ENCODE measurements at regions not wholly inside any gene's neighbourhood (a gene's known extent, or its start where the extent isn't known, plus 50 kb on each side); places are given as distances from the start of the nearest gene placed in this dataset.
A peak's percentile ranks its signal among the peaks of the same experiment; 100 is the strongest.

- no peaks in the 10 kb centered on the region for H3K27me3 ChIP-seq
- H3K9me3 ChIP-seq = no peaks in the 10 kb centered on the region
- no peak overlapping the region for H3K27ac ChIP-seq
- H3K4me1 ChIP-seq = peaks cover 0 to under 1% (median 0%) of the 10 kb centered on the region in 4 donors
- TF ChIP-seq CTCF (IDR thresholded peaks at IDR 0.05) = no peak
- no peak for TF ChIP-seq POLR2A (IDR thresholded peaks at IDR 0.05)
- no peak for TF ChIP-seq EP300 (IDR thresholded peaks at IDR 0.05)
- DNase-seq (ENCODE audit: low spot score in 2 of 2) = no peak
- H3K36me3 ChIP-seq = no peaks in the 10 kb centered on the region
- whole genome bisulfite sequencing, 2 donors = 83 to 92% methylated on average over 7 of the region's 7 CpGs
- no peak overlapping the region for H3K4me3 ChIP-seq
Measured at GRCh38 chr7:88363249-88363648, 56.6 kb upstream of the STEAP4 start.

- Histone ChIP-seq H3K27me3 (no peaks in the 10 kb centered on the region), H3K4me3 (no peak overlapping the region), H3K27ac (no peak overlapping the region), H3K36me3 (no peaks in the 10 kb centered on the region), H3K9me3 (no peaks in the 10 kb centered on the region), H3K4me1 (peaks cover 0 to 6% (median 1%) of the 10 kb centered on the region in 4 donors)
- WGBS, 2 donors = 77 to 83% methylated on average over 5 of the region's 5 CpGs
- TF ChIP-seq POLR2A (IDR thresholded peaks at IDR 0.05) (no peak), CTCF (IDR thresholded peaks at IDR 0.05) (no peak), EP300 (IDR thresholded peaks at IDR 0.05) (no peak)
- no peak for DNase-seq (ENCODE audit: low spot score in 2 of 2)
Measured at GRCh38 chr7:88361357-88361756, 54.7 kb upstream of the STEAP4 start.

- Histone ChIP-seq H3K27ac (no peak overlapping the region), H3K4me3 (no peak overlapping the region), H3K4me1 (peaks cover 0 to 6% (median 1%) of the 10 kb centered on the region in 4 donors), H3K36me3 (no peaks in the 10 kb centered on the region), H3K9me3 (no peaks in the 10 kb centered on the region), H3K27me3 (no peaks in the 10 kb centered on the region)
- no peak for DNase-seq (ENCODE audit: low spot score in 2 of 2)
- 96% methylated on average over 2 of the region's 2 CpGs for WGBS, 2 donors
- TF ChIP-seq CTCF (IDR thresholded peaks at IDR 0.05) (no peak), EP300 (IDR thresholded peaks at IDR 0.05) (no peak), POLR2A (IDR thresholded peaks at IDR 0.05) (no peak)
Measured at GRCh38 chr7:88358881-88359280, 52.2 kb upstream of the STEAP4 start.

- Histone ChIP-seq H3K36me3 (no peaks in the 10 kb centered on the region), H3K4me3 (no peak overlapping the region), H3K27me3 (no peaks in the 10 kb centered on the region), H3K27ac (no peak overlapping the region), H3K9me3 (no peaks in the 10 kb centered on the region), H3K4me1 (peaks cover 0 to 6% (median 1%) of the 10 kb centered on the region in 4 donors)
- no peak for DNase-seq (ENCODE audit: low spot score in 2 of 2)
- WGBS, 2 donors = 90 to 93% methylated on average over 2 of the region's 2 CpGs
- TF ChIP-seq EP300 (IDR thresholded peaks at IDR 0.05) = no peak
- TF ChIP-seq POLR2A (IDR thresholded peaks at IDR 0.05) = no peak
- no peak for TF ChIP-seq CTCF (IDR thresholded peaks at IDR 0.05)
Measured at GRCh38 chr7:88358526-88358838, 51.8 kb upstream of the STEAP4 start.

GRCh38 chr7:88357781-88358525 lies 51.3 kb upstream of the STEAP4 start:
- peak overlapping the region in 1 of 4 donors; percentile 14 for H3K4me3 ChIP-seq

More at GRCh38 chr7:88357781-88358525, 51.3 kb upstream of the STEAP4 start:
- TF ChIP-seq CTCF (IDR thresholded peaks at IDR 0.05) = peak in 4 of 5 experiments; percentile 22 to 42 (median 32)
- TF ChIP-seq POLR2A (IDR thresholded peaks at IDR 0.05) = no peak
- no peak for TF ChIP-seq EP300 (IDR thresholded peaks at IDR 0.05)
- WGBS, 2 donors = 44 to 49% methylated on average over 4 of the region's 4 CpGs
- no peak for DNase-seq (ENCODE audit: low spot score in 2 of 2)
- Histone ChIP-seq H3K36me3 (no peaks in the 10 kb centered on the region), H3K27me3 (no peaks in the 10 kb centered on the region), H3K27ac (no peak overlapping the region), H3K4me1 (peaks cover 0 to 6% (median 1%) of the 10 kb centered on the region in 4 donors), H3K9me3 (no peaks in the 10 kb centered on the region)

Data from tibial nerve (tissue), 4 donors.